ENCODE measurements at regions not wholly inside any gene's neighbourhood (a gene's known extent, or its start where the extent isn't known, plus 50 kb on each side); places are given as distances from the start of the nearest gene placed in this dataset.

DNA sequence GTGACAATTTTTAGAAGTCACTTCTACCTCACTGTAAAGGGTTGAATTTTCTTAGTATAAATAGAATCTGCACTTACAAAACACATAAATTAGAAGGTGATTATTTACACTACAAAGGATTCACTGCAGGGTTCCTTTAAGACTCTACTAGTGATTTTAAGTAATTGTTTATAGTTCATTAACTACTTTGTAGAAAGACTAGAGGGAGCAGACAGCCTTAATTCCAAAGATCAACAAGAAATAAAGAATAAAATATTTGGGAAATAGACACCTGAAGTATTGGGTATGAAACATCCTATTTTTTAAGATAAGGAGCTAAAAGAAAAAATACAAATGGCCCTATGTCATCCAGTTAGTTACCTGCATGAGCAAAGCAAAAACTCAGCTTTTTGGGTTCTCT is 360.5 kb upstream of the ALCAM start:
- no peak for TF ChIP-seq CTCF (IDR thresholded peaks at IDR 0.05; ENCODE audit: insufficient read depth, low read depth, low read length, missing control alignments)
- no peak overlapping the region for H3K4me3 ChIP-seq (ENCODE audit: low read length)
- DNase-seq (ENCODE audit: low read depth): no peak

- H3K4me3 ChIP-seq (ENCODE audit: low read length): no peak overlapping the region
- no peak for TF ChIP-seq CTCF (IDR thresholded peaks at IDR 0.05; ENCODE audit: insufficient read depth, low read depth, low read length, missing control alignments)
- DNase-seq (ENCODE audit: low read depth): no peak
Observed at GRCh38 chr3:105013657-105014056, 353.1 kb upstream of the ALCAM start.

DNA sequence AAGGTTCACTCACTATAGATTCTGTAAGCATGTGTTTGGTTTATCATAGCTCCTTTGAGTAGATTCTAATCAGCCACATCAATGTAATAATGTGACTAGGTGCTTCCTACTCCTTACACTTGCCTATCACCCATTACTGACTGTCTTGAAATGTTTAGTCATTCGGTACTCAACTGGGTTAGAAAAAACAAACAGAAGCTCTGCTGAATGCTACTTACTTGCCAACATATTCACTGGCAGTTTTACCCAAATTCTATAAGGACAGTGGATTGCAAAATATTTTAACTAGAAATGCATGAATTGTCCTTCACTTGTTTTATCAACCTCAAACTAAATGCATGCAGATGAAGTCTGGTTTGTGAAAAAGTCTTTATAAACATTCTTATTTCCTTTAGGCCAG is 352.1 kb upstream of the ALCAM start:
- no peak overlapping the region for H3K4me3 ChIP-seq (ENCODE audit: low read length)
- DNase-seq (ENCODE audit: low read depth): peak; percentile 6
- TF ChIP-seq CTCF (IDR thresholded peaks at IDR 0.05; ENCODE audit: insufficient read depth, low read depth, low read length, missing control alignments): no peak

- H3K4me3 ChIP-seq (ENCODE audit: low read length): no peak overlapping the region
- TF ChIP-seq CTCF (IDR thresholded peaks at IDR 0.05; ENCODE audit: insufficient read depth, low read depth, low read length, missing control alignments): no peak
- no peak for DNase-seq (ENCODE audit: low read depth)
Observed at GRCh38 chr3:105022813-105023212, 343.9 kb upstream of the ALCAM start.

GRCh38 chr3:105030211-105030610 is 336.5 kb upstream of the ALCAM start:
- TF ChIP-seq CTCF (IDR thresholded peaks at IDR 0.05; ENCODE audit: insufficient read depth, low read depth, low read length, missing control alignments): no peak
- DNase-seq (ENCODE audit: low read depth): no peak
- H3K4me3 ChIP-seq (ENCODE audit: low read length): no peak overlapping the region

DNA sequence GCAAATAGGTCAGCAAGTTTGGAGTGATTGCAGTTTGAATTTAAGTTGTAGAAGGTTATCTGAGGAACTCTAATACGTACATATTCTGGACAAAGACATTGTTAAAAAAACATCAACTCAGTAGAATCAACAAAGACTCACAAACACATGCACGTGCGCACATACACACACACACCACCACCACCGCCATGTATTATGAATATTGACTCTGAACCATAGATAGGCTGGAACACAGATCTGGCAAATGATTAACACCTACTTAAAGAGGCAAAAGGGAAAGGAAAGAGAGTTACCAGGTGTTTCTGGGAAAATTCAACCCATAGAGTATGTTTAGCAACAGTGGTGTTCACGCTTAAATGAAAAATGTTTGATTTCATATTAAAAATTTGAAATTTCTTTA is 334.2 kb upstream of the ALCAM start:
- no peak for TF ChIP-seq CTCF (IDR thresholded peaks at IDR 0.05; ENCODE audit: insufficient read depth, low read depth, low read length, missing control alignments)
- no peak for DNase-seq (ENCODE audit: low read depth)

DNA sequence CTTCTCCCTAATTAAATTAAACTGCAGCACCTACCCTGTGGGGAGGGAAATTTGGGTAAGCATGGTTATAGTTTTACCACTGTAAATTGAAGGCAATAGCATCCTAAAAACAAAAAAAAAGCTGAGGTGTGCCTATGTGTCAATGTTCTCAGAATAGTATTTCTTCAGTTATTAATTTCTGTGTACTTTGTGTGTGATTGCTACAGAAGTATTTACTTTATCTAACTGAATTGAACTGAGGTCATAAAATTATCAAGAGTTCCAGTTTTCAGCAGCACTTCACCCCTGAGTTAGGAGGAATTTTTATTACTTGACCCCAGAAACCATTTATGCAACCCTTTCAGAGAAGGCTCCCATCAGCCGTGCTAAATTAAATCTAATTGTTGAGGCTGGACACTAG is 333.6 kb upstream of the ALCAM start:
- DNase-seq (ENCODE audit: low read depth): no peak
- H3K4me3 ChIP-seq (ENCODE audit: low read length): no peak overlapping the region
- no peak for TF ChIP-seq CTCF (IDR thresholded peaks at IDR 0.05; ENCODE audit: insufficient read depth, low read depth, low read length, missing control alignments)

More for the DNA sequence above, 334.2 kb upstream of the ALCAM start:
- H3K4me3 ChIP-seq (ENCODE audit: low read length): no peak overlapping the region
